Activated T-cell treated with anti-CD3 and anti-CD28 coated beads for 48 hours (primary cell): ENCODE measurements at regions not wholly inside any gene's neighbourhood (a gene's known extent, or its start where the extent isn't known, plus 50 kb on each side); places are given as distances from the start of the nearest gene placed in this dataset.
"Not testable (repeated sequence)": the region's sequence is repeated elsewhere in the genome, so short reads cannot be mapped to it uniquely, and the experiment has no call there.

Experiments used
- DNase-seq: peaks from one replicate; pipeline ENCODE4 v3.0.0-alpha.2; 2020; ENCODE audit warnings: low read depth

DNA sequence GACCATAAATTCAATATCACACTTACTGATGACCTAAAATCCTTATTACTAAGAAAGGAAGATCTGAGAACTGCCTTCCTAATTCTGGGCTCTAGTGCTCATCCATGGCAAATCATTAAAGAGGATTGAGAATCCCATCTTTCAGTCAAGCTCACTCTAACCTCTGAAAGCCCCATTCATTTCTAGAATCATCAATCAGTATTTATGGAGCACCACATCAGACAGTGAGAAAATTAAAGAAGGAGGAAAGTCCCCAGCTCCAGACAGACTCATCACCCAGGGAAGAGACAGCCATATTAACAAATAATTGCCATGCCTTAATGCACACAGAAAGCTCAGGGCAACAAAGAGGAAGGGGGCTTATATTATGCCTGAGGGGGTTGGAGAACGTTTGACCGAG is 256.1 kb upstream of the SOX9 start:
- no peak for DNase-seq

DNA sequence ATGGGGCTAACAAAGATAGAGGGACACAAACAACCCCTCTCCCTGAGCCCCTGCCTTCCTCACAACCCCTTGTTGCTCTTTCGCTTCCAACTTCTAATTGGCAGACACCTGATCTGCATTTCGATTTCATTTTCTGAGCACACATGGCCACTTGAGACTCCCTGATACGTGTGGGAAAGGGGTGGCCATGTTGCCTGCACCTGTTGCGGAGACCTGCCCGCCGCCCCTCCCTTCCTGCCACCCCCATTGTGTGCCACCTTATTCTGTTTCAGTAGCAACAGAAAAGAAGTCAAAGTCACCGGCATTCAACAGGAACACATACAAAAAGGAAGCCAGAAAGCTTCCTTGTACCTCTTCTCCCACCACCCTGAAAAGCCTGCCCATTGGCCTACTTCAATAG is 254.7 kb upstream of the SOX9 start:
- no peak for DNase-seq

DNA sequence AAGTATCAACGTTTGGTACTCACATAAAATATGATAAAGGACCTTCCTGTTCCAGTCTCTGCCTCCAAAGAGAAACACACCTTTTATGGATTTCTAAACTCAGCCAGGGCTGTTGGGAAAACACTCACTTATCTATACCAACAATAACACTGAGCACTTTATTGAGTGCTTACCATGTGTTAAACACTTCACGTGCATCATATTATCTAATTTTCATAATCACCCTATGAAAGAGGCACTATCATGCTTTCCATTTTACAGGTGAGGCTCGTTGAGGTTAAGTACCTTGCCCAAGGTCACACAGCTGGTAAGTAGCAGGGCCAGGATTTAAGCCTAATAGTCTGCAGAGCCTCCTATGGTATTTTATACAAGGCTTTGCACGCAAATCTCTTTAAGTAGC is 251.5 kb upstream of the SOX9 start:
- DNase-seq = no peak

DNA sequence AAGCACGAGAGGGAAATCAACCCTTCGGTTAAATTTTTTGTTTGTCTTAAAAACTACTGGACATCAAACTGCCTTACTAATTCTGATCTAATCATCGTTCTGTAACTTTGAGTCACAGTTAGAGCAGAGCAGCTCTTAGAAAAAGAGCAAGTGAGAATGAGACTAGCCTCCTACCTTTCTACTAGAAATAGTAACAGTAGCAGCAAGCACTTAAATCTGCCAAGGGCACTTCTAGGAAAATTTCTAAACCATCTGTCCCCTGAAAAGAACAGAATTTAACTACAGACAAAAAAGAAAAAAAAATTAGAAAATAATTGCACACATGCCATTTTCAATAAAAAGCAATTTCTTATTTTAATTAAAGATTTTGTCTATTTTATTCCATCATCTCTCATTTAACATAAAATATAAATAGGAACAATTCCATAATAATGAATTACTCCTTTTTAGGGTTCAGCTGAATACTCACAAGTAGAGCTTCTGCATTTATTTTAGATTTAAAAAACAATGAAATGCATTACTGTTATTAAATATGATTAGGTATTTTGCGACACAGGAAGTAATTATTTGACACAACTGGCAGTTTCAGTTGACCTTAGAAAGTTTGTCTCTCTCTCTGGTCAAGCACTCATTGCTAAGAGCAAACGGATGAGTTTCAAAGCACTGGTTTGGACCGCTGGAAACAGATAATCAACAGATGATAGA is 250.8 kb upstream of the SOX9 start:
- DNase-seq = no peak

DNA sequence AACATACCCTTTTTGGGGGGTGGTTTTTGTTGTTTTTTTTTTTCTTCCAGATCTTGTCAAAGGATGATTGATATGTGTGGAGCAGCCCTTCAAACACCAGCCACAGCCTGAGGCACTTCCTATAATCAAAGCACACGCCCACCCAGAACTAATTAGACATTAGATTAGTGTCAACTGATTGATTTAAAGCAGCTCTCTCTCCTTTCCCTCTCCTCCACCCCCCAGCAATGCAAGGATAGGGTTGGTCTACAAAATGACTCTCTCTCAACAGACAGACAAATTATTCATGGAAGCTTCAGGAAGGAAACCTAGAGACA is 250.3 kb upstream of the SOX9 start:
- no peak for DNase-seq

DNA sequence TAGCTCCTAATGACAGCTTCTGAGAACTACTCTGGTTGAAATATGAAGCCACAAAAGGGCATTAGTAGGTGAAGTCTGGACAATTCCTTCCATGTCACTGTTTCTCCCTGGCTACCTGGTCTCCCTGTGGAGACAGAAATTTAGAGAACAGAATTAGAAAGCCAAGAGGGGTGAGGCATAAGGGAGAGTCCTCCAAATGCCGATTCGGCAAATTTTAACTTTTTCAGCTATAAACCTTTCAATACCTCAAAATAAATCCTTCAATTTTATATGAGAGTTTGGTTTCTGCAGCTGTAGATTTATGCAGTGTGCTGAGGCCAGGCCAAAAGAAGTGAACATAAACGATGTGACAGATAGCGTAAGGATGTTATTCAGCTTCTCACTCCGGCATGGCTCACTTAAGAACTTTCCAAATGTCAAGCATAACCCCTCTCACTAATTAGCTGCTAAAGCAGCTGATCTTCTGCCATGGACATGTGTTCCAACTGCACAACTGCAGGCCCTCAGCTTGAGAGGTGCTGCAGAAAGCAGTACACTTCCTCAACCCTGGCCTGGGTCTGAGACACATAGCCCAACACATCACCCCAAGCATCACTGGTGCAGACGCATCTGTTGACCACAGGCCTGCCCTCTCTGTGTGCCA is 247.9 kb upstream of the SOX9 start:
- DNase-seq = no peak

DNA sequence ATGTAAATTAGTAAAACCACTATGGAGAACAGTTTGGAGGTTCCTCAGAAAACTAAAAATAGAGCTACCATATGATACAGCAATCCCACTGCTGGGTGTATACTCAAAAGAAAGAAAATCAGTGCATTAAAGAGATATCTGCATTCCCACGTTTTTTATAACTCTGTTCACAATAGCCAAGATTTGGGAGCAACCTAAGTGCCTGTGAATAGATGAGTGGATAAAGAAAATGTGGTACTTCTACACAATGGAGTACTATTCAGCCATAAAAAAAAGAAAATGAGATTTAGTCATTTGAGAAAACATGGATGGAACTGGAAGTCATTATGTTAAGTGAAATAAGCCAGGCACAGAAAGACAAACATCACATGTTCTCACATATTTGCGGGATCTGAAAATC is 246.0 kb upstream of the SOX9 start:
- not testable (repeated sequence) for DNase-seq

DNA sequence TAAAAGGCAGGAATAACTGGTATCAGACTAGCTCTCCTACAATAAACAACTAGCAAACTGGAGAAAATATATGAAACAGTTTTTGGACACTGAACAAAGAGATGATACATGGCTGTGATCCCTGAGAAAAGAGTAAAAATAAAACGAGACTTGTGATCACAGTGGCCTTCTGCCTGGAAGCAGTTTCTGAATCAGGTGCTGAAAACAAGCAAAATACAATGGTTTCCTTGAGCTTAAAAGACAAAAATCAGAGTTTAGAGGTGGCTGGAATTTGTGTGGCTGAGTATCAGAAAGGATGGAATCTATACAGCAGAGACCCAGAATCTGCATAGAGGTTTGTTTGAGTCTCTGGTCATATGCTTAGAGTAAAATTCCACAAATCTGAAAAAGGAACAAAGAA is 242.5 kb upstream of the SOX9 start:
- DNase-seq = no peak

DNA sequence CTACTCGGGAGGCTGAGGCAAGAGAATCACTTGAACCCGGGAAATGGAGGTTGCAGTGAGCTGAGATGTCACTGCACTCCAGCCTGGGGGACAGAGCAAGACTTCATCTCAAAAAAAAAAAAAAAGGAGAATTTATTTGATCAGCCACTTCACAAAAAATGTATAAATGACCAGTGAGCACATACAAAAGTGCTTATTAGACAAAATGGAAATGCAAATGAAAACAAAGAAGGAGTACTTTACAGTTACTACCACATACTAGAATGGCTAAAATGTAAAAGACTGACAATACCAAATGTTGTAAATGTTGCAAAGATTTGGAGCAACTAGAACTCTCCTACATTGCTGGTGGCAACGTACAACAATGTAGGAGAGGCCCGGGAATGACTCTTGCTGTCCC is 241.8 kb upstream of the SOX9 start:
- no peak for DNase-seq

DNA sequence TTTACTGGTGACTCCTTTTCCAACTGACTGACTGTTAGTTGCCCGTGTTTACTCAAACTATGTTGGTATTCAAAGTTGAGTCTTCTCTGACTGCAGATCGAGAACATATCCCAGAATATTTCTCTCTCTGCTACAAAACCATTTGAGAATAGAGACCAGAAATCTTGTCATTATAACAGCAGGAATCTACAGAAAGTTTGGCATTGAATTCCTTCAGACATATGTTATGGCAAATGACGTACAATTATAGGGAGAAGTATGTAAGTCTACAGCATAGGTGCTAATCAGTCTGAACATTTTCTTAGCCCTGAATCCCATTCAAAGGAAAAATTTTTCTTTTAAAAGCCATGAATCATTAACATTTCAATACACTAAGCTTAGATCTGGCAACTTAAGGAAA is 239.8 kb upstream of the SOX9 start:
- no peak for DNase-seq

DNA sequence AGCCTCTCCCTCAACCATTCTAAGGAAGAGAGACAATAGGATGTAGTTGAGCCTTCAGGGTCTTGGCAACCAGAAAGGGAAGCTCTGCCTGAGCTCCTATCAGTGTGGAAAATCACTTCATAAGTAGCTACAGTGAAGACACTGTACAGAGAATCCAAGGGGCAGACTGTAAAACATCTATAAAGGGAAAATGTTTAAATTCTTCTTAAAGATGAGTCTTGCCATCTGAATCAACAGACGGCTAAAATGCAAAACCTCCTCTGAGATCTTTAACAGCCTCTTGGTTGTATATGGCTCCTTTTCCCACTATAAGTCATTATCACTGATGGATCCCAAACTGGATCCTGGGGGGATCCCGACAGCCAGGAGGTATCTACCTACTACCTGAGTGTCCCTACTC is 239.2 kb upstream of the SOX9 start:
- DNase-seq = no peak

DNA sequence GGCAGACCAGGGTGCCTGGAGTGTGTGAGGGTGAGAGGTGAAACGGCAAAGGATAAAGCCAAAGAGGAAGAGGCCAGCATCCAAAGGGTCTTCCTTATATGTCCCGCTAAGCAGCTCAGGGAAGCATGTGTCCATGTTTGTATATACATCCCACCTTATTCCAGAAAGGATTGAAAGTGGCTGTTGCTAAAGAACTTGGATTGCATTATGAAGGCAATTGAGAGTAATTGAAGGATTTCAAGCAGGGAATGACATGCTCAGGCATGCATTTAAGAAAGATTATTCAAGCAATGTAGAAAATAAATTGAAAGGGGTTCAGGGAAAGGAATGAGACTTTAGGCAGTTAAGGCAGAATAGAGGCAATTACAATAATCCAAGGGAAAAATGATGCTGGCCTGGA is 237.6 kb upstream of the SOX9 start:
- no peak for DNase-seq

DNA sequence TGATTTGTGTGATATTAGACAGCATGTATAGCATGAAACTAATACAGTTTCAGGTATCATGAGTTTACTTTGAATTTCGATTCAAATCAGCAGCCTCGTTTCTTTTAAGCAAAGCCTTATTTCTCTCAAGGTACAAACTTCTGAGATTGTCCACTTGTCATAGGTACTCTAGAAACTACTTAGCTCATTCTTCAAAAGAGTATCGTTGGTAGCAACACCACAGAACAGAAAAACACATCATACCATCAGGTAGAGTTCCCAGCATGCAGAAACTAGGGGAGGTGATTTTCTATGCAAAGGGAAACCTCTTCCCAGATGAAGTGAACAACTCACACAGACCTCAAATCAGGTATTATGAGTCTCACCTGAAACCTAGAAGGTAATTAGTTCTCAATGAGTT is 237.0 kb upstream of the SOX9 start:
- no peak for DNase-seq

DNA sequence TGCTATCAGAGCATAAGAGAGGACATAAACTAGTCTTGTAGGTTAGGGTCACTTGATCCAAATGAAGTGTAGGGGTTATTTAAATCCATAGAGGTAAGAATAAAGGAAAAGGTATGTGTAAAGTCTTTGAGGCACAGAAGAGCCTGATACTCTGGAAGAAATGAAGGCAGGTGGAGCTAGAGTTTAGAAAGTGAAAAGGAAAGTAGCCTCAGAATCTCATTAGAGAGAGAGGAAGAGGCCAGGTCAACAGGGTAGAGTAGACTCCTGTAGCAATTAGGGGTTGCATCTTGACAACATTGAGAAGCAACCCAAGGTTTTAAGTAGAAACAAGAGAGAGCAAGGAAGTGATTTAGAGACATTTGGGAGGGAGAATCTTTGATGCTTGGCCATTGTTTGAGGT is 235.2 kb upstream of the SOX9 start:
- no peak for DNase-seq

DNA sequence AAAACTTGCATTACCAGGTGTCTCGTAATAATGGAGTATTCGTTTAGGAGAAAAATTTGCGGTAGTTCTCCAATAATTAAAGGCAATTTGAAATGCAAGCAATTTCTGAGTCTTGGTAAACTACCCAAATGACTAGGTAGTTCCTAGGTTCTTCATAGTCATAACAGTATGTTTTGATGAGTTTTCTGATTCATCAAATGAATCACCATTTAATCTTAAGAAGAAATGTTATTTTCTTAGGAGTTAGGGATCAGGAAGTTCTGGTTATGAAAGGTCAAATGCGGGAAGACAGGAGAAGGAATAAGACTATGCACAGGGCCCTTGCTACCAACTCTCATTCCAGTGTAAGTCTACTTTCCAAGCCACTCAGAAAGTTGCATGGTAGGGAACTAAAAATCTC is 221.5 kb upstream of the SOX9 start:
- DNase-seq = no peak

DNA sequence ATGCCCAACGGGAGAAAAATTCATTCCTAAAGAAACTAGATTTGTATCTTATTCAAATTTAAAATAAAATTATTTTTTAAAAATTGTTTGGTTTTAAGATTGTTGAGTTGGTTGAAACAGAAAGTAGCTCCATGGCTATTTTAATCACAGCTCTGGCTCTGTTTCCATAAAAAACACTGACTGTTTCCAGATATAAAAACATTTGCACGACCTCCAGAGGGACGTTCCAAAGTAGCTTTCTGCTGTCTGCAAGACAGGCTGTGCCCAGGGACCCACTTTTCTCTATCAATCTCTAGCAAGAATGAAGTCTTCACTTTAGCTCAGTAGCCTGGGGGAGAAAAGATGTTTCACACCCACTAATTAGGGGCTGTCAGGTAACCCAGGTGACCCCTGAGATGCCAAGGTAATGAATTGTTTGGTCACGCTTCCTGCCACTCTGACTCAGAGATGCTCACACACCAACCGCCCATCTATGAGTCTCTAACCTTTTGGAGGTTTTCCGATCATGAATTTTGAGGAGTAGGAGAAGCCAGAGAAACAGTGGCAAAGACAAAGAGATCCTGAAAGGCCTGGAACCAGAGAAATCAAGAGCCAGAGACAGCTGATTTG is 220.1 kb upstream of the SOX9 start:
- DNase-seq = no peak

DNA sequence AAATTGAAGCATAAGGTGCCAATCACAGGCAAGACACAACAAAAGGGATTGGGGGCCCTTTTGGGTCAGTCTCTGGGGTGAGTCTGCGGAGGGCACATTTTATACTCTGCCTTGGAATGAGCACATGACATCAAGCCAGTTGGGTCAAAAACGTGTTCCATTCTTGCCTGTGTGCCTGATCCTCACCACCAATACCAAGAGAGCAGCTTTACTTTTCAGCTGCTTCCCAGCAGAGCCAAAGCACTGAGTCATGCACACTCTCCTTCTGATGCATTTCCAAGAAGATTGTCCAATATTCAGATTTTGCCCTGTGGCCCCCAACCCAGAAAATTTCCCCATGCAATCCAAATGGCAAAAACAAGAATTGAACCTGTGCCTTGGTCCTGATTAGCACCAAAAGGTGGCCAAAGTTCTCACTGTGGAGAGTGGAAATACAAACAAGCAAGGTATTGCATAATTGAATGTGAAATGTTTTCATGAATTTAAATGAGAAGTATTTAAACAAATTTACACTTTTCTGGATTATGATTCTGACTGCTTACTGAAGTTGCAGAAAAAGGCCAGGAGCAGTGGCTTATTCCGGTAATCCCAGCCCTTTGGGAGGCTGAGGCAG is 217.8 kb upstream of the SOX9 start:
- DNase-seq = no peak

DNA sequence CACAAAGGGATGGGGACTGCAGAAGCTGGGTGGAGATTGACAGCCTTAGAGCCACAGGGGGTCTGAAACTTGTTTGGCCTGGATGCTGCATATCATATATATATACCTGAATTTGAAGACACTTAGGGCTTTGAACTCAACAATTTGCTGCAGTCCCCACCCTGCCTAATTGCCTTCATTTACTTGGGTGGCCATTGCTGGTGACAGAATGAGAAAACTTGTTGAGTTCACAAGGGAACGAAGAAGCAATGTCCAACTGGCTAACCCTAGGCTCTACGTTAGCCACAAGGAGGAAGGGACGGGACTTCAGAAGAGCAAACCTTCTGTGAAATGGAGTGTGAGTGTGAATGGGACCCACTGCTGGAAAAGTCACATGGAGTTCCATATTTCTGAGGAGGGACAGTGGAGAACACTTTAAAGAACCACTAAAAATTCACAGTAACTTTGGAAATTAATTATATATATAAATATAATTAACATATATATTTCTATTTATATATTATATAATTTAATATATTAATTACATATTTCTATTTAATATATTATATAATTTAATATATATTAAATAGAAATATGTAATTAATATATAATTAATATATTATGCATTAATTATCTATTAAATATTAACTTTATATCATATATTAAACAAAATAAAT is 215.3 kb upstream of the SOX9 start:
- no peak for DNase-seq

DNA sequence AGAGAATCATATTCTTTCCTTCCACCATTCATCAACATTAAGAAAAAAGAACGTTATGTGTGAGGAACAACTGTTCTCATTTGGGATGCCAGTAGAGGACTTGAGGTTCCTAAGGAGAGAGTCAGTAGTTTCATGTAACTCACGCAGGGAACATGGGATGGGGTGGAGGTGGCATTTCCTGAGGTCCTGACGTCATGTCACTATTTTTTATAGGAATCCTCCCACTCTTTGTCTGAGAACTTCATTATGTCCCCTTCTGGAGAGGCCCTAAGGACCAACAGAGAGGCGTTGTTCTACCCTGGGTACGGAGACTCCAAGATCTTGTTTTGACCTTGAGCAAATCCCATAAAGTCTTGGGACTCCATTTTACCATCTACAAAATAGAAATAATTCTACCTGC is 211.7 kb upstream of the SOX9 start:
- no peak for DNase-seq

DNA sequence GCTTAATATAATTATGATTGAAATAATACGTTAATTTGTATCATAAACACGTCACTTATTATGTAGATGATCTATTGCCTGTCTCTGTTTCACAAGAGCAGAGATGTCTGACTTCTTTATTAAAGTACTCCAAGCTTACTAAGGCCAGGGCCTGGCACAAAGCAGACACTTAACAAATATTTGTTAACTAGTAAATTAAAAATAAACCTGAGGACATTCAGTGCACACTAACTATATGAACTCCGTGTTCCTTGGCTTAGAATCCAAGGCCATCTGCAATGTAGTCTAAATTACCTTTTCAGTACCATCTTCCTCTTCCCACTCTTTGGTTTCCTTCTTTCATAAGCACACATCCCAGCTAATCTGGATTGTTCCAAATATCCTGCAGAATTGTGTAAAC is 210.8 kb upstream of the SOX9 start:
- DNase-seq = no peak

DNA sequence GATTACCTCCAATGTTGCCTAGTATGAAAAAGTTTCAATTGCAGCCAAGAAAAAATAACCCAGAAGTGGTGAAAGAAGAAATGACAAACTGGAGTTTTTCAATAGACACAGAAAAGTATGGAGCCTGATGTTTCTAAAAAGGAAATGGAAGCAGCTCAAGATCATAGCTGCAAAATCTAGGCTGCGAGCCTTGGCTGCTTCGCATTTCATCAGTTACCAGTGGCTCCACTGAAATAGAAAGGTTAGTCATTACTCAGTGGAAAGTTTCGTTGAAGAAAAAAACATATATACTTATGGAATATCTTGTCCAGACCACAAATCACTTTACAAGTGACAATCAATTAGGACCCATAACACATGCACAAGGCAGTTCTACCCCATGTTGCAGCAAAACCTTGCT is 206.8 kb upstream of the SOX9 start:
- no peak for DNase-seq

DNA sequence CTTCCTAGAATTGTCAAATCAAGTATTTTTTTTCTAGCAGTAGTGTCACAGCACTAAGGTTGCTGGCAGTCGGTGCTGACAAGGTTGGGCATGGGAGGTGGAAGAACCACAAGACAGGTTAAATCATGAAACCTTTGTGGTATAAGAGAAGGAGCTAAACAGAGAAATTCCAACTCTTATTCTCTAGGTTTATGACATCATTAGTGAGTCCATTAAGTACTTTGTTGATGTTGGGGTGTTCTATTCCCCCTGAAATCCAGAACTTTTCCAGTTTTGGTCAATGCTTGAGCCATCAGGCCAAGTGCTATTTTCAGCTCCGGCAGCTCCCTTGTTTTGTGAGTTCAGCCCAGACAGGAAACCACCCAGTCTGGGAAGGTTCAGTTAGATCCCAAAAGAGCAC is 206.0 kb upstream of the SOX9 start:
- DNase-seq = no peak

DNA sequence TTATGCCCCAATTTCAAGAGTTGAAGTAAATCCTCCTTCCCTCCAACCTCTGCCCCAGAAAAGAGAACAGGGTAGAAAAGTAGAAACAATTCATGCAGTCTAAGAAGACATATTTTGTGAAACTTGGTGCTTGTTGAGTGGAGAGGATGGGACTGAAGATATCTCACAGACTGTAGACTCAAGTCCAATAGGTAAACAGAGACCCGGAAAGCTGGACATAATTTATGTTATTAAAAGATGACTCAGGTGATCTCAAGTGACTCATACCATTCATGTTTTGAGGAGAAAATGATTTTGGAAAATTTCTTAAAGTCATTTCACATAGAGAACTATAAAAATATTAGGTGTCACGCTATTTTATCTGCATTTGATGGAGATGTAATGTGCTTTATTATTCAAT is 203.1 kb upstream of the SOX9 start:
- DNase-seq = no peak
